ENCODE measurements at regions not wholly inside any gene's neighbourhood (a gene's known extent, or its start where the extent isn't known, plus 50 kb on each side); places are given as distances from the start of the nearest gene placed in this dataset.
"Not testable (repeated sequence)": the region's sequence is repeated elsewhere in the genome, so short reads cannot be mapped to it uniquely, and the experiment has no call there.

DNA sequence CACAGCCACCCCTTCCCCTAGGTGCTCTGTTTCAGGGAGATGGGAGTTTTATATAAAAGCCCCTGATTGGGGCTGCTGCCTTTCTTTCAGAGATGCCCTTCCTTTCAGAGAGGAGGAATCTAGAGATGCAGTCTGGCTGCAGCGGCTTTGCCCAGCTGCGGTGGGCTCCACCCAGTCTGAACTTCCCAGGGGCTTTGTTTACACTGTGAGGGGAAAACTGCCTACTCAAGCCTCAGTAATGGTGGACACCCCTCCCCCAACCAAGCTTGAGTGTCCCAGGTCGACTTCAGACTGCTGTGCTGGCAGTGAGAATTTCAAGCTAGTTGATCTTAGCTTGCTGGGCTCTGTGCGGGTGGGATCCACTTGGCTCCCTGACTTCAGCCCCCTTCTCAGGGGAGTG, 148.4 kb upstream of the CXCR4 start:
- TF ChIP-seq, protein P1, sequence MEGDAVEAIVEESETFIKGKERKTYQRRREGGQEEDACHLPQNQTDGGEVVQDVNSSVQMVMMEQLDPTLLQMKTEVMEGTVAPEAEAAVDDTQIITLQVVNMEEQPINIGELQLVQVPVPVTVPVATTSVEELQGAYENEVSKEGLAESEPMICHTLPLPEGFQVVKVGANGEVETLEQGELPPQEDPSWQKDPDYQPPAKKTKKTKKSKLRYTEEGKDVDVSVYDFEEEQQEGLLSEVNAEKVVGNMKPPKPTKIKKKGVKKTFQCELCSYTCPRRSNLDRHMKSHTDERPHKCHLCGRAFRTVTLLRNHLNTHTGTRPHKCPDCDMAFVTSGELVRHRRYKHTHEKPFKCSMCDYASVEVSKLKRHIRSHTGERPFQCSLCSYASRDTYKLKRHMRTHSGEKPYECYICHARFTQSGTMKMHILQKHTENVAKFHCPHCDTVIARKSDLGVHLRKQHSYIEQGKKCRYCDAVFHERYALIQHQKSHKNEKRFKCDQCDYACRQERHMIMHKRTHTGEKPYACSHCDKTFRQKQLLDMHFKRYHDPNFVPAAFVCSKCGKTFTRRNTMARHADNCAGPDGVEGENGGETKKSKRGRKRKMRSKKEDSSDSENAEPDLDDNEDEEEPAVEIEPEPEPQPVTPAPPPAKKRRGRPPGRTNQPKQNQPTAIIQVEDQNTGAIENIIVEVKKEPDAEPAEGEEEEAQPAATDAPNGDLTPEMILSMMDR (IDR thresholded peaks at IDR 0.05 in 4 of 5, conservative IDR thresholded peaks at IDR 0.05 in 1 of 5), result not testable (repeated sequence)
- not testable (repeated sequence) for TF ChIP-seq POLR2A (IDR thresholded peaks at IDR 0.05)
